ENCODE measurements at regions not wholly inside any gene's neighbourhood (a gene's known extent, or its start where the extent isn't known, plus 50 kb on each side); places are given as distances from the start of the nearest gene placed in this dataset.

GRCh38 chr1:55503663-55504305, 288.6 kb upstream of the USP24 start:
- TF ChIP-seq ZNF274 (IDR thresholded peaks at IDR 0.05; ENCODE audit: low read depth, low read length) (no peak), SUZ12 (IDR thresholded peaks at IDR 0.05; ENCODE audit: extremely low read depth, insufficient read depth, insufficient read length) (no peak)

Measured in NT2/D1 (cell line).